Testis (tissue), 2 donors: ENCODE measurements at regions not wholly inside any gene's neighbourhood (a gene's known extent, or its start where the extent isn't known, plus 50 kb on each side); places are given as distances from the start of the nearest gene placed in this dataset.
"Not testable (repeated sequence)": the region's sequence is repeated elsewhere in the genome, so short reads cannot be mapped to it uniquely, and the experiment has no call there.

Experiments
- DNase-seq: peaks from one replicate; pipeline ENCODE4 v3.0.0-alpha.2; 2019
- H3K27ac ChIP-seq, 2 donors: fragments of 200-600 bp; sonication (generic); one replicate each; pipeline ENCODE4 v1.5.1; 2019
- H3K27me3 ChIP-seq: fragments of 200-600 bp; sonication (generic); one replicate; pipeline ENCODE4 v1.5.1; 2019
- H3K36me3 ChIP-seq: fragments of 200-600 bp; sonication (generic); one replicate; pipeline ENCODE4 v1.5.1; 2017; ENCODE audit warnings: low read depth; ENCODE audit errors: missing control alignments
- H3K4me1 ChIP-seq: fragments of 200-600 bp; sonication (generic); one replicate; pipeline ENCODE4 v1.5.1; 2019
- H3K4me3 ChIP-seq, 2 donors: fragments of 200-600 bp; sonication (generic); one replicate each; pipeline ENCODE4 v1.5.1; 2017 to 2019
- H3K9me3 ChIP-seq: fragments of 200-600 bp; sonication (generic); one replicate; pipeline ENCODE4 v1.5.1; 2017
- CTCF ChIP-seq, 3 experiments: fragments of 450-650 bp in 2 of 3; fragments of 200-600 bp in 1 of 3; sonication (generic) in 1 of 3; IDR thresholded peaks; one replicate each; pipeline ENCODE4 v1.5.1; 2016 to 2019; ENCODE audit warnings: antibody characterized with exemption in 3 of 3, mild to moderate bottlenecking in 2 of 3, moderate library complexity in 1 of 3
- POLR2A ChIP-seq: fragments of 450-650 bp; IDR thresholded peaks from one replicate; pipeline ENCODE4 v1.6.1; 2017; ENCODE audit warnings: antibody characterized with exemption, mild to moderate bottlenecking, moderate library complexity
- WGBS, 2 donors: methylation state at CpG; one replicate each; pipeline ENCODE4 v1.1.5; 2018; 5-methylcytosine and 5-hydroxymethylcytosine counted together
- intact Hi-C: fragments of 100-400 bp; cut with DNase I; formaldehyde crosslinking; loops from one replicate; pipeline ENCODE4 v1.15.1; 2023; ENCODE audit warnings: low total_unique reads

DNA sequence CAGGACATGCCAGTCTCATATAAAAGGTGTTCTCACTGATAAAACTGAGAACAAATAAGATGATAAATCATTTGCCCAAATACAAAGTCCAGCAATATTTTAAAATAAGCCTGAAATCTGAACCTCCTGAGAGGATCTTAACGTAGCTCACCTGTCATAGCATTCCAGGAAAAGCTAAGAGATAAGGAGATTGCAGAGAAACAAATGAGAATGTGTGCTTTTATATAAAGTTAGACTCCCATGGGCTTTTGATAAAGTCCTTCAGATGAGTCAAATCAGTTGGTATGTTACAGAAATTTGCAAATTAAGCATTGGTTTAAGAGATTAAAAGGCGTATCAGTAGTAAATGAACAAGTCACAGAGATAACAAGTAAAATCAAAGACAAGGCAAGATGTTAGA is 452.9 kb upstream of the CHAC2 start:
- H3K4me1 ChIP-seq: no peaks in the 10 kb centered on the region
- H3K4me3 ChIP-seq: no peak overlapping the region
- no peaks in the 10 kb centered on the region for H3K36me3 ChIP-seq
- no peak for TF ChIP-seq CTCF (IDR thresholded peaks at IDR 0.05)
- no peak for TF ChIP-seq POLR2A
- 41 to 54% methylated on average over 2 of the region's 2 CpGs for WGBS, 2 donors
- no peak for DNase-seq
- no peaks in the 10 kb centered on the region for H3K9me3 ChIP-seq
- intact Hi-C loops: no loop called here
- no peaks in the 10 kb centered on the region for H3K27me3 ChIP-seq
- H3K27ac ChIP-seq: no peak overlapping the region

DNA sequence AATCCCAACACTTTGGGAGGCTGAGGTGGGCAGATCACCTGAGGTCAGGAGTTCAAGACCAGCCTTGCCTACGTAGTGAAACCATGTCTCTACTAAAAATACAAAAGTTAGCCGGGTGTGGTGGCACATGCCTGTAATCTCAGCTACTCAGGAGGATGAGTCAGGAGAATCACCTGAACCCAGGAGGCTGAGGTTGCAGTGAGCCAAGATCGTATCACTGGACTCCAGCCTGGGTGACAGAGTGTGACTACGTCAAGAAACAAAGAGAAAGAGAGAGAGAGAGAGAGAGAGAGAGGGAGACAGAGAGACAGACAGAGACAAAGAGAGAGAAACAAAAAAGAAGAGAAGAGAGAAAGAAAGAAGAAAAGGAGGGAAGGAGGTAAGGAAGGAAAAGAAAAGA is 454.0 kb upstream of the CHAC2 start:
- intact Hi-C loops, H3K4me3 ChIP-seq, H3K27me3 ChIP-seq, H3K9me3 ChIP-seq, DNase-seq, H3K27ac ChIP-seq, H3K4me1 ChIP-seq, H3K36me3 ChIP-seq: not testable (repeated sequence)
- WGBS, 2 donors: 74 to 83% methylated on average over 4 of the region's 4 CpGs

DNA sequence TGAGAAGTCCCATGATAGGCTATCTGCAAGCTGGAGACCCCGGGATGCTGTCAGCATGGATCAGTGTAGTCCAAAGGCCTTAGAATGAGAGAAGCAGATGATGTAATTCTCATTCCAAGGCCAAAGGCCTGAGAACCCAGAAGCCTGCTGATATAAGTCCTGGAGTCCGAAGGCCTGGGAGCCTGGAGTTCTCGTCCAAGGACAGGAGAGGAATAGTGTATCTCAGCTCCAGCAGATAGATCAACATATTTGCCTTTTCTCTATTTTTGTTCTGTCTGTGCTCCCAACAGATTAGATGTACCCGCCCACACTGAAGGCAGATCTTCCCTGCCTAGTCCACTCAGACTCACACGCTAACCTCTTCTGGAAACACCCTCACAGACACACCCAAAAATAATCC is 454.9 kb upstream of the CHAC2 start:
- Histone ChIP-seq H3K27me3 (no peaks in the 10 kb centered on the region), H3K9me3 (no peaks in the 10 kb centered on the region), H3K36me3 (no peaks in the 10 kb centered on the region), H3K4me1 (no peaks in the 10 kb centered on the region), H3K4me3 (no peak overlapping the region), H3K27ac (peak overlapping the region in 1 of 2 donors; percentile 45)
- WGBS, 2 donors: 33 to 38% methylated on average over 5 of the region's 5 CpGs
- TF ChIP-seq CTCF (IDR thresholded peaks at IDR 0.05) (no peak), POLR2A (no peak)
- DNase-seq: peak; percentile 62
- intact Hi-C loops: no loop called here

- no peaks in the 10 kb centered on the region for H3K27me3 ChIP-seq
- no peak for TF ChIP-seq CTCF (IDR thresholded peaks at IDR 0.05)
- TF ChIP-seq POLR2A: no peak
- H3K4me3 ChIP-seq: no peak overlapping the region
- no peaks in the 10 kb centered on the region for H3K9me3 ChIP-seq
- no peak for DNase-seq
- H3K36me3 ChIP-seq: no peaks in the 10 kb centered on the region
- peak overlapping the region in 1 of 2 donors; percentile 45 for H3K27ac ChIP-seq
- 72 to 91% methylated on average over 5 of the region's 5 CpGs for WGBS, 2 donors
- intact Hi-C loops: no loop called here
- no peaks in the 10 kb centered on the region for H3K4me1 ChIP-seq
Observed at GRCh38 chr2:53312181-53312580, 455.4 kb upstream of the CHAC2 start.

DNA sequence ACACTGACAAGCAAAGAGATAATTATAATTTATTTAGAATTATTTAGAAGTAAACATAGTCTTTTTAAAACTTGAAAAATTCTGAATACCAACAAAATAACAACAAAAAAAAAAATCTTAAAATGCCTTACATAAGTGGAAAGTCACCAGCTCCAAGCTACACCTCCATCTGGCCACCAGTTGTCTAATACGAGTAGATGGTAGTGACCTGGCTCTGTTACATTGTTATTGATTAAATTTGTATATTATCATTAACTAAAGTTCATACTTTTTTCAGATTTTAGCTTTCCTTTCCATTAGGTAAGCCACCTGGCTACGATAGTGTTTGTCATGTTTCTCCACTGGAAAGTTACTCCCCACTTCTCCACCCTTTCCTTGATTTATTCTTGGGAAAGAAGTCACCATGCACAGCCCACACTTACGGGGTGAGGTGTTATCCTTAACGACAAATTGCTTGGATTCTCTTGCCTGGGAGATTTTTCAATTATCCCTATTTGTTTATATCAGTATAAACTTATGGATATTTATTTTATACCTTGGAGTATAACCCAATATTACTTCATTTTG is 464.5 kb upstream of the CHAC2 start:
- Histone ChIP-seq H3K27ac (no peak overlapping the region), H3K27me3 (no peaks in the 10 kb centered on the region), H3K36me3 (no peaks in the 10 kb centered on the region), H3K9me3 (no peaks in the 10 kb centered on the region), H3K4me1 (no peaks in the 10 kb centered on the region), H3K4me3 (no peak overlapping the region)
- no peak for DNase-seq
- WGBS, 2 donors: 74 to 94% methylated on average over 4 of the region's 4 CpGs
- intact Hi-C loops: no loop called here
- TF ChIP-seq POLR2A (no peak), CTCF (IDR thresholded peaks at IDR 0.05) (no peak)
